ENCODE measurements at regions not wholly inside any gene's neighbourhood (a gene's known extent, or its start where the extent isn't known, plus 50 kb on each side); places are given as distances from the start of the nearest gene placed in this dataset.

- DNase-seq (ENCODE audit: low read depth), result no peak
- no peak for TF ChIP-seq CTCF (conservative IDR thresholded peaks at IDR 0.05; ENCODE audit: control insufficient read depth, insufficient read depth, low read depth, low read length)
- no peak overlapping the region for H3K4me3 ChIP-seq (ENCODE audit: control insufficient read depth, low read depth, low read length)
Measured at GRCh38 chr3:144521131-144521530, 549.5 kb downstream of the DIPK2A start.

GRCh38 chr3:144522456-144522855 is 550.8 kb downstream of the DIPK2A start:
- no peak for TF ChIP-seq CTCF (conservative IDR thresholded peaks at IDR 0.05; ENCODE audit: control insufficient read depth, insufficient read depth, low read depth, low read length)
- no peak for DNase-seq (ENCODE audit: low read depth)
- H3K4me3 ChIP-seq (ENCODE audit: control insufficient read depth, low read depth, low read length), result no peak overlapping the region

GRCh38 chr3:144523396-144523795 is 551.8 kb downstream of the DIPK2A start:
- no peak overlapping the region for H3K4me3 ChIP-seq (ENCODE audit: control insufficient read depth, low read depth, low read length)
- TF ChIP-seq CTCF (conservative IDR thresholded peaks at IDR 0.05; ENCODE audit: control insufficient read depth, insufficient read depth, low read depth, low read length), result no peak
- no peak for DNase-seq (ENCODE audit: low read depth)

GRCh38 chr3:144524531-144524930 is 552.9 kb downstream of the DIPK2A start:
- H3K4me3 ChIP-seq (ENCODE audit: control insufficient read depth, low read depth, low read length), result no peak overlapping the region
- TF ChIP-seq CTCF (conservative IDR thresholded peaks at IDR 0.05; ENCODE audit: control insufficient read depth, insufficient read depth, low read depth, low read length), result no peak
- DNase-seq (ENCODE audit: low read depth), result peak; percentile 46

- no peak overlapping the region for H3K4me3 ChIP-seq (ENCODE audit: control insufficient read depth, low read depth, low read length)
- DNase-seq (ENCODE audit: low read depth), result no peak
- no peak for TF ChIP-seq CTCF (conservative IDR thresholded peaks at IDR 0.05; ENCODE audit: control insufficient read depth, insufficient read depth, low read depth, low read length)
Measured at GRCh38 chr3:144529566-144529965, 557.9 kb downstream of the DIPK2A start.

GRCh38 chr3:144544871-144545270 is 573.2 kb downstream of the DIPK2A start:
- no peak for TF ChIP-seq CTCF (conservative IDR thresholded peaks at IDR 0.05; ENCODE audit: control insufficient read depth, insufficient read depth, low read depth, low read length)
- no peak for DNase-seq (ENCODE audit: low read depth)
- H3K4me3 ChIP-seq (ENCODE audit: control insufficient read depth, low read depth, low read length), result no peak overlapping the region

- no peak for TF ChIP-seq CTCF (conservative IDR thresholded peaks at IDR 0.05; ENCODE audit: control insufficient read depth, insufficient read depth, low read depth, low read length)
- DNase-seq (ENCODE audit: low read depth), result no peak
- no peak overlapping the region for H3K4me3 ChIP-seq (ENCODE audit: control insufficient read depth, low read depth, low read length)
Measured at GRCh38 chr3:144546539-144546938, 574.9 kb downstream of the DIPK2A start.
